Neural crest cell (in vitro differentiated cells): ENCODE measurements at regions not wholly inside any gene's neighbourhood (a gene's known extent, or its start where the extent isn't known, plus 50 kb on each side); places are given as distances from the start of the nearest gene placed in this dataset.
"Not testable (repeated sequence)": the region's sequence is repeated elsewhere in the genome, so short reads cannot be mapped to it uniquely, and the experiment has no call there.

Source experiments
- DNase-seq: peaks from one replicate; pipeline ENCODE4 v3.0.0; 2021; ENCODE audit warnings: low read depth, mixed read lengths, low spot score
- H3K27ac Mint-ChIP-seq: one replicate; pipeline ENCODE4 v1.8.0; 2021; ENCODE audit warnings: mild to moderate bottlenecking, mixed read lengths; ENCODE audit not compliant: unreplicated experiment
- H3K27me3 Mint-ChIP-seq: 2 replicates; pipeline ENCODE4 v1.8.0; 2021; ENCODE audit warnings: low read depth, mild to moderate bottlenecking, mixed read lengths
- H3K36me3 Mint-ChIP-seq: 2 replicates; pipeline ENCODE4 v1.8.0; 2021; ENCODE audit warnings: low read depth, mild to moderate bottlenecking, mixed read lengths
- H3K4me1 Mint-ChIP-seq: 2 replicates; pipeline ENCODE4 v1.8.0; 2021; ENCODE audit warnings: mixed read lengths
- H3K4me3 Mint-ChIP-seq: one replicate; pipeline ENCODE4 v1.8.0; 2021; ENCODE audit warnings: mild to moderate bottlenecking, mixed read lengths
- H3K9me3 Mint-ChIP-seq: 2 replicates; pipeline ENCODE4 v1.8.0; 2021; ENCODE audit warnings: mixed read lengths
- TF ChIP-seq, protein P1 (sequence below): fragments of 200-600 bp; sonication (generic); conservative IDR thresholded peaks from 2 replicates; pipeline ENCODE4 v1.5.0; 2021; ENCODE audit warnings: antibody characterized with exemption, mild to moderate bottlenecking

DNA sequence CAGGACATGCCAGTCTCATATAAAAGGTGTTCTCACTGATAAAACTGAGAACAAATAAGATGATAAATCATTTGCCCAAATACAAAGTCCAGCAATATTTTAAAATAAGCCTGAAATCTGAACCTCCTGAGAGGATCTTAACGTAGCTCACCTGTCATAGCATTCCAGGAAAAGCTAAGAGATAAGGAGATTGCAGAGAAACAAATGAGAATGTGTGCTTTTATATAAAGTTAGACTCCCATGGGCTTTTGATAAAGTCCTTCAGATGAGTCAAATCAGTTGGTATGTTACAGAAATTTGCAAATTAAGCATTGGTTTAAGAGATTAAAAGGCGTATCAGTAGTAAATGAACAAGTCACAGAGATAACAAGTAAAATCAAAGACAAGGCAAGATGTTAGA lies 452.9 kb upstream of the CHAC2 start:
- DNase-seq = no peak
- H3K9me3 Mint-ChIP-seq = peaks cover 4% of the 10 kb centered on the region
- no peaks in the 10 kb centered on the region for H3K27me3 Mint-ChIP-seq
- H3K27ac Mint-ChIP-seq = no peak overlapping the region
- no peaks in the 10 kb centered on the region for H3K4me1 Mint-ChIP-seq
- H3K36me3 Mint-ChIP-seq = no peaks in the 10 kb centered on the region
- TF ChIP-seq, protein P1, sequence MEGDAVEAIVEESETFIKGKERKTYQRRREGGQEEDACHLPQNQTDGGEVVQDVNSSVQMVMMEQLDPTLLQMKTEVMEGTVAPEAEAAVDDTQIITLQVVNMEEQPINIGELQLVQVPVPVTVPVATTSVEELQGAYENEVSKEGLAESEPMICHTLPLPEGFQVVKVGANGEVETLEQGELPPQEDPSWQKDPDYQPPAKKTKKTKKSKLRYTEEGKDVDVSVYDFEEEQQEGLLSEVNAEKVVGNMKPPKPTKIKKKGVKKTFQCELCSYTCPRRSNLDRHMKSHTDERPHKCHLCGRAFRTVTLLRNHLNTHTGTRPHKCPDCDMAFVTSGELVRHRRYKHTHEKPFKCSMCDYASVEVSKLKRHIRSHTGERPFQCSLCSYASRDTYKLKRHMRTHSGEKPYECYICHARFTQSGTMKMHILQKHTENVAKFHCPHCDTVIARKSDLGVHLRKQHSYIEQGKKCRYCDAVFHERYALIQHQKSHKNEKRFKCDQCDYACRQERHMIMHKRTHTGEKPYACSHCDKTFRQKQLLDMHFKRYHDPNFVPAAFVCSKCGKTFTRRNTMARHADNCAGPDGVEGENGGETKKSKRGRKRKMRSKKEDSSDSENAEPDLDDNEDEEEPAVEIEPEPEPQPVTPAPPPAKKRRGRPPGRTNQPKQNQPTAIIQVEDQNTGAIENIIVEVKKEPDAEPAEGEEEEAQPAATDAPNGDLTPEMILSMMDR = no peak
- no peak overlapping the region for H3K4me3 Mint-ChIP-seq

GRCh38 chr2:53313644-53314043 lies 454.0 kb upstream of the CHAC2 start:
- H3K36me3 Mint-ChIP-seq, H3K4me3 Mint-ChIP-seq, DNase-seq, H3K9me3 Mint-ChIP-seq, H3K27me3 Mint-ChIP-seq, H3K4me1 Mint-ChIP-seq, H3K27ac Mint-ChIP-seq: not testable (repeated sequence)

DNA sequence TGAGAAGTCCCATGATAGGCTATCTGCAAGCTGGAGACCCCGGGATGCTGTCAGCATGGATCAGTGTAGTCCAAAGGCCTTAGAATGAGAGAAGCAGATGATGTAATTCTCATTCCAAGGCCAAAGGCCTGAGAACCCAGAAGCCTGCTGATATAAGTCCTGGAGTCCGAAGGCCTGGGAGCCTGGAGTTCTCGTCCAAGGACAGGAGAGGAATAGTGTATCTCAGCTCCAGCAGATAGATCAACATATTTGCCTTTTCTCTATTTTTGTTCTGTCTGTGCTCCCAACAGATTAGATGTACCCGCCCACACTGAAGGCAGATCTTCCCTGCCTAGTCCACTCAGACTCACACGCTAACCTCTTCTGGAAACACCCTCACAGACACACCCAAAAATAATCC lies 454.9 kb upstream of the CHAC2 start:
- no peaks in the 10 kb centered on the region for H3K4me1 Mint-ChIP-seq
- H3K36me3 Mint-ChIP-seq = no peaks in the 10 kb centered on the region
- H3K9me3 Mint-ChIP-seq = peaks cover 4% of the 10 kb centered on the region
- no peaks in the 10 kb centered on the region for H3K27me3 Mint-ChIP-seq
- DNase-seq = no peak
- no peak overlapping the region for H3K27ac Mint-ChIP-seq
- TF ChIP-seq, protein P1 = no peak
- H3K4me3 Mint-ChIP-seq = no peak overlapping the region

- H3K27me3 Mint-ChIP-seq = no peaks in the 10 kb centered on the region
- TF ChIP-seq, protein P1 = no peak
- no peaks in the 10 kb centered on the region for H3K4me1 Mint-ChIP-seq
- DNase-seq = no peak
- H3K9me3 Mint-ChIP-seq = peaks cover 4% of the 10 kb centered on the region
- H3K36me3 Mint-ChIP-seq = no peaks in the 10 kb centered on the region
- no peak overlapping the region for H3K27ac Mint-ChIP-seq
- H3K4me3 Mint-ChIP-seq = no peak overlapping the region
These were observed 455.4 kb upstream of the CHAC2 start for GRCh38 chr2:53312181-53312580.

DNA sequence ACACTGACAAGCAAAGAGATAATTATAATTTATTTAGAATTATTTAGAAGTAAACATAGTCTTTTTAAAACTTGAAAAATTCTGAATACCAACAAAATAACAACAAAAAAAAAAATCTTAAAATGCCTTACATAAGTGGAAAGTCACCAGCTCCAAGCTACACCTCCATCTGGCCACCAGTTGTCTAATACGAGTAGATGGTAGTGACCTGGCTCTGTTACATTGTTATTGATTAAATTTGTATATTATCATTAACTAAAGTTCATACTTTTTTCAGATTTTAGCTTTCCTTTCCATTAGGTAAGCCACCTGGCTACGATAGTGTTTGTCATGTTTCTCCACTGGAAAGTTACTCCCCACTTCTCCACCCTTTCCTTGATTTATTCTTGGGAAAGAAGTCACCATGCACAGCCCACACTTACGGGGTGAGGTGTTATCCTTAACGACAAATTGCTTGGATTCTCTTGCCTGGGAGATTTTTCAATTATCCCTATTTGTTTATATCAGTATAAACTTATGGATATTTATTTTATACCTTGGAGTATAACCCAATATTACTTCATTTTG lies 464.5 kb upstream of the CHAC2 start:
- H3K36me3 Mint-ChIP-seq = no peaks in the 10 kb centered on the region
- H3K27me3 Mint-ChIP-seq = no peaks in the 10 kb centered on the region
- H3K4me1 Mint-ChIP-seq = no peaks in the 10 kb centered on the region
- H3K9me3 Mint-ChIP-seq = no peaks in the 10 kb centered on the region
- TF ChIP-seq, protein P1 = no peak
- H3K27ac Mint-ChIP-seq = no peak overlapping the region
- H3K4me3 Mint-ChIP-seq = no peak overlapping the region
- DNase-seq = no peak

DNA sequence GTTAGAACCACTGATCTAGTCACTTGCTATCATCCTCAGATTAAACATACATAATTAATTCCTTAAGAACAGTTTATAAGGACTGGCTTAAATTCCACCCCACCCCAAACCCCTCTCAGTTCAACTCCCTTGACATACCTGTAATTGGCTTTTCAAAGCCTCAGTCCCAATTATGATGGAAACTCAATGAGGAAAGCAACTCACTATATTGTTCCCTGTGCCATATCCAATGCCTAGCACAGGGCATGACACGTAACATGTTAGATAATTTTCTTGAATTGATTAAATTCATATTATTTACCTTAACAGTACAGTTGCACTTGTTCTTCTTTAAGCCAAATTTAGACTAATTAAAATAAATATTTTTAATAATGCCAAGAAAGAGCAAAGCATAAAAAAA lies 465.1 kb upstream of the CHAC2 start:
- Mint-ChIP-seq H3K4me1 (no peaks in the 10 kb centered on the region), H3K9me3 (no peaks in the 10 kb centered on the region), H3K27ac (no peak overlapping the region), H3K36me3 (no peaks in the 10 kb centered on the region), H3K4me3 (no peak overlapping the region), H3K27me3 (no peaks in the 10 kb centered on the region)
- TF ChIP-seq, protein P1 = no peak
- no peak for DNase-seq
